Stimulated activated CD8-positive, alpha-beta memory T cell treated with anti-CD3 and anti-CD28 coated beads, Interleukin-7, amount 100 ng/mL, for 4 hours (primary cell): ENCODE measurements at regions not wholly inside any gene's neighbourhood (a gene's known extent, or its start where the extent isn't known, plus 50 kb on each side); places are given as distances from the start of the nearest gene placed in this dataset.

ENCODE experiments used
- DNase-seq, 2 donors: peaks; one replicate each; pipeline ENCODE4 v3.0.0-alpha.2; 2020; ENCODE audit warnings: low read depth in 2 of 2

- DNase-seq: no peak
Observed at GRCh38 chr4:14434483-14434882, 567.8 kb upstream of the CPEB2 start.

- DNase-seq: no peak
Observed at GRCh38 chr4:14434916-14435315, 567.4 kb upstream of the CPEB2 start.

- no peak for DNase-seq
Observed at GRCh38 chr4:14441561-14441960, 560.7 kb upstream of the CPEB2 start.

GRCh38 chr4:14445882-14446281 lies 556.4 kb upstream of the CPEB2 start:
- DNase-seq: no peak

- no peak for DNase-seq
Observed at GRCh38 chr4:14446311-14446710, 556.0 kb upstream of the CPEB2 start.

- no peak for DNase-seq
Observed at GRCh38 chr4:14446904-14447303, 555.4 kb upstream of the CPEB2 start.

- DNase-seq: no peak
Observed at GRCh38 chr4:14449308-14449707, 553.0 kb upstream of the CPEB2 start.

- DNase-seq: no peak
Observed at GRCh38 chr4:14452001-14452400, 550.3 kb upstream of the CPEB2 start.

GRCh38 chr4:14452764-14453163 lies 549.5 kb upstream of the CPEB2 start:
- no peak for DNase-seq

GRCh38 chr4:14458463-14458862 lies 543.8 kb upstream of the CPEB2 start:
- DNase-seq: no peak

- DNase-seq: no peak
Observed at GRCh38 chr4:14465057-14465456, 537.2 kb upstream of the CPEB2 start.

GRCh38 chr4:14465507-14465906 lies 536.8 kb upstream of the CPEB2 start:
- no peak for DNase-seq

- DNase-seq: no peak
Observed at GRCh38 chr4:14478504-14478903, 523.8 kb upstream of the CPEB2 start.

- DNase-seq: no peak
Observed at GRCh38 chr4:14496408-14496807, 505.9 kb upstream of the CPEB2 start.

- no peak for DNase-seq
Observed at GRCh38 chr4:14496969-14497368, 505.3 kb upstream of the CPEB2 start.

- no peak for DNase-seq
Observed at GRCh38 chr4:14504162-14504561, 498.1 kb upstream of the CPEB2 start.

GRCh38 chr4:14513471-14513870 lies 488.8 kb upstream of the CPEB2 start:
- DNase-seq: no peak

GRCh38 chr4:14515556-14515955 lies 486.7 kb upstream of the CPEB2 start:
- no peak for DNase-seq

GRCh38 chr4:14518136-14518535 lies 484.1 kb upstream of the CPEB2 start:
- DNase-seq: no peak

GRCh38 chr4:14520171-14520570 lies 482.1 kb upstream of the CPEB2 start:
- DNase-seq: no peak

GRCh38 chr4:14524276-14524675 lies 478.0 kb upstream of the CPEB2 start:
- DNase-seq: no peak

GRCh38 chr4:14528918-14529317 lies 473.4 kb upstream of the CPEB2 start:
- DNase-seq: no peak

- DNase-seq: no peak
Observed at GRCh38 chr4:14529653-14530052, 472.6 kb upstream of the CPEB2 start.

GRCh38 chr4:14532436-14532835 lies 469.8 kb upstream of the CPEB2 start:
- no peak for DNase-seq

- no peak for DNase-seq
Observed at GRCh38 chr4:14539246-14539645, 463.0 kb upstream of the CPEB2 start.
